ENCODE measurements at regions not wholly inside any gene's neighbourhood (a gene's known extent, or its start where the extent isn't known, plus 50 kb on each side); places are given as distances from the start of the nearest gene placed in this dataset.

- TF ChIP-seq REST (IDR thresholded peaks at IDR 0.05; ENCODE audit: borderline replicate concordance in 1 of 2, low read depth in 1 of 2, low read length in 2 of 2), result no peak
- no peak for TF ChIP-seq MBNL3 (CRISPR knock-in tag; conservative IDR thresholded peaks at IDR 0.05)
- TF ChIP-seq MAX (IDR thresholded peaks at IDR 0.05), result no peak
- TF ChIP-seq ZSCAN29 (CRISPR knock-in tag; conservative IDR thresholded peaks at IDR 0.05), result no peak
- no peak for TF ChIP-seq KAT7 (CRISPR knock-in tag; IDR thresholded peaks at IDR 0.05; ENCODE audit: borderline replicate concordance)
- TF ChIP-seq MAFK (conservative IDR thresholded peaks at IDR 0.05 in 1 of 2, IDR thresholded peaks at IDR 0.05 in 1 of 2; ENCODE audit: low read length in 2 of 2), result no peak
- no peak for TF ChIP-seq ZZZ3 (CRISPR knock-in tag; IDR thresholded peaks at IDR 0.05; ENCODE audit: borderline replicate concordance)
- no peak for TF ChIP-seq SIX4 (CRISPR knock-in tag; IDR thresholded peaks at IDR 0.05)
Measured at GRCh38 chr1:25072461-25072860, 142.4 kb upstream of the RUNX3 start.

Measured in HepG2 (cell line).